ENCODE measurements at regions not wholly inside any gene's neighbourhood (a gene's known extent, or its start where the extent isn't known, plus 50 kb on each side); places are given as distances from the start of the nearest gene placed in this dataset.

DNA sequence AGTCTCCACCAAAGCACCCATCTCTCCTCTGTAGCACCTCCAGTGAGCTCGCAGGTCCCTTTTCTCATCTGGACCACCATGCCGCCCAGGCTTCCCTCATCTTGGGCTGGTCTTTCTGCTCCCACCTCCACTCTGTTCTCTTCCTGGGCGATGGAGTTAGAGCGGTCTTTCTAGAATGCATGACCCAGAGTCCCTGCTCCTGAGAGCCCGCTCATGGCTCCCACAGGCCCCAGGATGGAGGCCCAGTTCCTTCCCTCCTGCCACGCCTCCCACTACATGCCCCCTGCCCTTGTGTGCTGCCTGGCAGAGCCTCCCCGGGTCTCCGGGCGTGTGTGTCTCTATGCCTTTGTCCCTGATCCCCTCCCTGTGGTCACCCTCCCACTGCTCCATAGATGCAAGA lies 100.7 kb upstream of the RTL1 start:
- TF ChIP-seq EZH2phosphoT487 (IDR thresholded peaks at IDR 0.05; ENCODE audit: borderline replicate concordance, low read depth, low read length): no peak
- no peak for TF ChIP-seq CTCF (conservative IDR thresholded peaks at IDR 0.05; ENCODE audit: low read length)

All from OCI-LY7 (cell line).